Ishikawa (cell line): ENCODE measurements at regions not wholly inside any gene's neighbourhood (a gene's known extent, or its start where the extent isn't known, plus 50 kb on each side); places are given as distances from the start of the nearest gene placed in this dataset.

ENCODE experiments used
- CEBPB ChIP-seq: IDR thresholded peaks from 2 replicates; pipeline ENCODE4 v1.6.1; 2012
- CREB1 ChIP-seq: IDR thresholded peaks from 2 replicates; pipeline ENCODE4 v1.6.1; 2012; ENCODE audit warnings: low read depth
- EGR1 ChIP-seq: IDR thresholded peaks from 2 replicates; pipeline ENCODE4 v1.6.1; 2012
- EP300 ChIP-seq: IDR thresholded peaks from 2 replicates; pipeline ENCODE4 v1.6.1; 2012; ENCODE audit warnings: borderline replicate concordance
- FOXM1 ChIP-seq: IDR thresholded peaks from 2 replicates; pipeline ENCODE4 v1.6.1; 2012; ENCODE audit warnings: low read depth, borderline replicate concordance
- NFIC ChIP-seq: IDR thresholded peaks from 2 replicates; pipeline ENCODE4 v1.6.1; 2012
- RAD21 ChIP-seq: IDR thresholded peaks from 2 replicates; pipeline ENCODE4 v1.6.1; 2012; ENCODE audit warnings: low read depth
- TAF1 ChIP-seq: IDR thresholded peaks from 2 replicates; pipeline ENCODE4 v1.6.1; 2012; ENCODE audit warnings: low read depth, mild to moderate bottlenecking
- TCF12 ChIP-seq: IDR thresholded peaks from 2 replicates; pipeline ENCODE4 v1.6.1; 2012; ENCODE audit warnings: low read depth
- TEAD4 ChIP-seq: IDR thresholded peaks from 2 replicates; pipeline ENCODE4 v1.6.1; 2012
- YY1 ChIP-seq: IDR thresholded peaks from 2 replicates; pipeline ENCODE4 v1.6.1; 2012; ENCODE audit warnings: low read depth
- ZBTB7A ChIP-seq: IDR thresholded peaks from 2 replicates; pipeline ENCODE4 v1.6.1; 2012; ENCODE audit warnings: low read depth
- TF ChIP-seq, protein P1 (sequence below): IDR thresholded peaks from 2 replicates; pipeline ENCODE4 v1.6.1; 2012
- TF ChIP-seq, protein P2 (sequence below): IDR thresholded peaks from 2 replicates; pipeline ENCODE4 v1.6.1; 2012
- TF ChIP-seq, protein P3 (sequence below): IDR thresholded peaks from 2 replicates; pipeline ENCODE4 v1.6.1; 2012; ENCODE audit warnings: low read depth, mild to moderate bottlenecking

DNA sequence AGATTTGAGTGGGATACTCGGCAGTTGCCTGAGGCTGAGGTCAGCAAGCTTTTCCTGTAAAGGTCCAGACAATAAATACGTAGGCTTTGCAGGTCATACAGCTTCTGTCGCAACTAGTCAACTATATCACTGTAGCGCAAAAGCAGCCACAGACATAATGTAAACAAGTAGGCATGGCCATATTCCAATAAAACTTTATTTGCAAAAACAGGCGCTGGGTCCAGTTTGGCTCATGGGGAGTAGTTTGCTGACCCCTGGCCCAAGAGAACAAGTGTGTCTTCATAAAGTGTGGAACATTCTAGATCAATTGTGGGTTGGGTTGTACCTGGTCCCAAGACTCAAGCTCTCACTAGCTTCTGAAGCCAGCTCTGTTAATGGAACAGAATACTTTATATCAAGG lies 78.8 kb downstream of the MIS18A start:
- TF ChIP-seq, protein P1, sequence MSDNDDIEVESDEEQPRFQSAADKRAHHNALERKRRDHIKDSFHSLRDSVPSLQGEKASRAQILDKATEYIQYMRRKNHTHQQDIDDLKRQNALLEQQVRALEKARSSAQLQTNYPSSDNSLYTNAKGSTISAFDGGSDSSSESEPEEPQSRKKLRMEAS, result no peak
- TF ChIP-seq, protein P2, sequence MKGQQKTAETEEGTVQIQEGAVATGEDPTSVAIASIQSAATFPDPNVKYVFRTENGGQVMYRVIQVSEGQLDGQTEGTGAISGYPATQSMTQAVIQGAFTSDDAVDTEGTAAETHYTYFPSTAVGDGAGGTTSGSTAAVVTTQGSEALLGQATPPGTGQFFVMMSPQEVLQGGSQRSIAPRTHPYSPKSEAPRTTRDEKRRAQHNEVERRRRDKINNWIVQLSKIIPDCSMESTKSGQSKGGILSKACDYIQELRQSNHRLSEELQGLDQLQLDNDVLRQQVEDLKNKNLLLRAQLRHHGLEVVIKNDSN, result no peak
- TF ChIP-seq EGR1 (no peak), NFIC (no peak), CREB1 (no peak), TEAD4 (no peak), TCF12 (no peak), ZBTB7A (no peak)
- TF ChIP-seq, protein P3, sequence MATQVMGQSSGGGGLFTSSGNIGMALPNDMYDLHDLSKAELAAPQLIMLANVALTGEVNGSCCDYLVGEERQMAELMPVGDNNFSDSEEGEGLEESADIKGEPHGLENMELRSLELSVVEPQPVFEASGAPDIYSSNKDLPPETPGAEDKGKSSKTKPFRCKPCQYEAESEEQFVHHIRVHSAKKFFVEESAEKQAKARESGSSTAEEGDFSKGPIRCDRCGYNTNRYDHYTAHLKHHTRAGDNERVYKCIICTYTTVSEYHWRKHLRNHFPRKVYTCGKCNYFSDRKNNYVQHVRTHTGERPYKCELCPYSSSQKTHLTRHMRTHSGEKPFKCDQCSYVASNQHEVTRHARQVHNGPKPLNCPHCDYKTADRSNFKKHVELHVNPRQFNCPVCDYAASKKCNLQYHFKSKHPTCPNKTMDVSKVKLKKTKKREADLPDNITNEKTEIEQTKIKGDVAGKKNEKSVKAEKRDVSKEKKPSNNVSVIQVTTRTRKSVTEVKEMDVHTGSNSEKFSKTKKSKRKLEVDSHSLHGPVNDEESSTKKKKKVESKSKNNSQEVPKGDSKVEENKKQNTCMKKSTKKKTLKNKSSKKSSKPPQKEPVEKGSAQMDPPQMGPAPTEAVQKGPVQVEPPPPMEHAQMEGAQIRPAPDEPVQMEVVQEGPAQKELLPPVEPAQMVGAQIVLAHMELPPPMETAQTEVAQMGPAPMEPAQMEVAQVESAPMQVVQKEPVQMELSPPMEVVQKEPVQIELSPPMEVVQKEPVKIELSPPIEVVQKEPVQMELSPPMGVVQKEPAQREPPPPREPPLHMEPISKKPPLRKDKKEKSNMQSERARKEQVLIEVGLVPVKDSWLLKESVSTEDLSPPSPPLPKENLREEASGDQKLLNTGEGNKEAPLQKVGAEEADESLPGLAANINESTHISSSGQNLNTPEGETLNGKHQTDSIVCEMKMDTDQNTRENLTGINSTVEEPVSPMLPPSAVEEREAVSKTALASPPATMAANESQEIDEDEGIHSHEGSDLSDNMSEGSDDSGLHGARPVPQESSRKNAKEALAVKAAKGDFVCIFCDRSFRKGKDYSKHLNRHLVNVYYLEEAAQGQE, result no peak

DNA sequence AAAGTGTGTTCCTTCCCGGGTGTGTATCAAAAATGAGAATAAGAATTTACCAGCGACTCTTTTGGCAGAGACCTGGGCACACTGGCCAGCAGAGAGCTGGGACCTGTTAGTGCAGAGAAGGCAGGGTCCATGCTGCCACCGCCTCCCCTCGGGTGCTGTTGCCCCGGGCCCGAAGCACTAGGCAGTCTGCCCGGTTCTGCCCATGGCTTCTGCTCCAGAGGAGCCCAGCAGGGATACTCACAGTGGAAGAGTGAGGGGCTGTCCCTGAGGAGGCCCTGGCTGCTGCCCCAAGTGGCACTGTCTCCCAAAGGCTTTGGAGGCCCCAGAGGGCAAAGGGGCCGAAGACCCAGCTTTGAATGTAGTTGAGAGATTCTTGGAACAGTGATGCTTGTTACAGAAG lies 80.5 kb downstream of the MIS18A start:
- no peak for TF ChIP-seq EP300
- TF ChIP-seq FOXM1, result no peak
- TF ChIP-seq TCF12, result no peak
- TF ChIP-seq CREB1, result no peak
- no peak for TF ChIP-seq NFIC
- TF ChIP-seq TEAD4, result no peak
- TF ChIP-seq ZBTB7A, result no peak
- TF ChIP-seq CEBPB, result no peak
- TF ChIP-seq YY1, result no peak
- TF ChIP-seq, protein P2, result no peak
- TF ChIP-seq, protein P1, result no peak
- TF ChIP-seq, protein P3, result no peak
- TF ChIP-seq RAD21, result no peak
- TF ChIP-seq TAF1, result no peak

DNA sequence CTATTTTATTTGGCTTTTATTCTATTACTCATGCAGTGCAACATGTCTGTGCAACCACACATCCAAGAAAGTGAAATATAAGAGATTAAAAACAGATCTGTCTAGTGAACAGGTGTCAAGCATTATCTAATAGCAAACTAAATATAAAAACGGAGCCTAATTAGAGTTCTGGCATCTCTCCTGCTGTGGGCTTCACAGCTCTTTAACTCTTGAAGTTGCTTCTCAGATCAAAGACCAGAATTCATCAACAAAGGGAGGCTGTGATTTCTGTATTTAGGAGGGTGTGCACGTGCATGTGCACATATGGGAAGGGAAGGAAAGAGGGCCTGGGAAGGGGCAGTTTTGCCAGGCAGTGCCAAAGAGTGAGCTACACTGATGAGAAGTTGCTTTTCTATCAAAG lies 81.0 kb downstream of the MIS18A start:
- TF ChIP-seq, protein P2, result no peak
- TF ChIP-seq FOXM1 (no peak), YY1 (no peak), CREB1 (no peak), TCF12 (no peak), EGR1 (no peak), RAD21 (no peak), EP300 (no peak), CEBPB (no peak), NFIC (no peak), TEAD4 (no peak)
- TF ChIP-seq, protein P3, result no peak
- TF ChIP-seq, protein P1, result no peak

DNA sequence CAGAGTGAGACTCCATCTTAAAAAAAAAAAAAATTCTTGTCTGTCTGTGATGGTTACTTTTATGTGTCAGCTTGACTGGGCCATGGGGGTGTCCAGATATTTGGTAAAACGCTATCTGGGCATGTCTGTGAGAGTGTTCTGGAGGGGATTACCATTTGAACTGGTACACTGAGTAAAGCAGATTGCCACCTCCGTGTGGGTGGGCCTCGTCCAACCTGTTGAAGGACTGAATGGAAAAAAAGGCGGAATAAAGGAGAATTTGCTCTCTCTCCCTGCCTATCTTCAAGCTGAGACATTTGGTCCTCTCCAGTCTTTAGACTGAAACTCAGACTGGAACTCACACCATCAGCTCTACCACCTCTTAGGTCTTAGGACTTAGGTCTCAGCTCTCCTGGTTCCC lies 82.8 kb downstream of the MIS18A start:
- TF ChIP-seq, protein P2, result no peak
- TF ChIP-seq FOXM1, result no peak
- no peak for TF ChIP-seq EP300
- no peak for TF ChIP-seq TEAD4
- no peak for TF ChIP-seq TAF1
- no peak for TF ChIP-seq CREB1
